NCI-H146 treated with DMSO at 0.1 percent for 48 hours (cell line): ENCODE measurements at regions not wholly inside any gene's neighbourhood (a gene's known extent, or its start where the extent isn't known, plus 50 kb on each side); places are given as distances from the start of the nearest gene placed in this dataset.

Source experiments
- DNase-seq: peaks from one replicate; lab custom pipeline; 2025; ENCODE audit not compliant: unreplicated experiment; lab: John Stamatoyannopoulos, UW

DNA sequence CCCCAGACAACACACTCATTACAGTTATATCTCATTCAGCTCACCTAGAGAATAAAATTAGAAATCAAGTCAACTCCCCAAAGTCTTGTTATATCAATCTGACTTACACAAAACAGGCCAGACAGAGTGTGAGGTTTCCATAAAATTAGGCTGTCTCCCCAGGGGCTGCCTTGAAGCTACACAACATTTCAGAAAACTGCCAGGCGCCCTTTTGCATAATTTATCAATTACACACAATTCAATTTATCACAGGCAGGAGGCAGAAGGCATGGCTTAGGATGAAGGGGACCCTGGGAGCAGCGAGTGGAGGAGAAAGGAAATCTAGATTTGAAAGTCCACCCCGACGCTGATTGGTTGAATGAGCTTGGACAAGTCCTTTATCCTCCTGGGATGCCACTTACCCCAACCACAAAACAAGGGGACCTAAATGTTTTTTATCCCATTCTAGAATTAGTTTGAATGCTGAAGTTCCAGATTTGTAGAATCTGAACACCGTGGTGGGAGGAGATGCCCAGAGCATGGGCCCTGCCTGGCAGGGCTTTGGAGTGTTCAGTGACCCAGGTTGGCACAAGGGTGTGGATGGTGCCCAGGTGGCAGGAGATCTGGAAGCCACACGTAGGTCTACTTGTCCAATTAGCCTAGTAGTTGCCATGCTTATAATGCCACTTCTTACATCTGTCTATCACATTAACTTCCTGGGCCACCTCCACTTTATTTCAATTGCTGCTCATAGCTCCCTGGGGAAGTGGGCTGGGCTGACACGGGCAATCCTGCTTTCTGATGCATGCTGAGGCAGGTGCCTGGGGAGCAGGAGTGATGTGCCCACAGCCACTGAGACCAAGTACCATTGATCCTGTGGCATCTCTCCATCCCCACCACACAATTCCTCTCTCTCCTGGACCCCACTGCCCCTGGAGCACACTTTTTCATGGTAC is 119.8 kb upstream of the TLE3 start:
- DNase-seq, result no peak

DNA sequence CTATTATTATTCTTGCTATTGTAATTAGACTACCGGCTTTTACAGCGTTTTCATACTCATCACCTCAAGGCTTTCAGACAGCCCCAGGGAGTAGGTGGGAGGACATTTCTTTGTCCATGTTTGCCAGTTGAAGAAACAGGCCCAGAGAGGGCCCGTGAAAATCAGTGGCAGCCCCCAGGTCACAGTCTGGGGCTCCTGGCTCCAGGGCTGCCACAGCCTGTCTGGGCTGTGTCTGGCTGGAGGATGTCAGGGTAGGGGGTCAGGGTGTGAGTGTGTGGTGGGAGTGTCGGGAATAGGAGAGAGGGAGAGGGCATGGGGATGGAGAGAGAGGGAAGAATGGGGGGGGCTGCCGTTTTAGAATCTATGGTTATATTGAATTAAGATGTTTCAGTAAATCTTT is 118.2 kb upstream of the TLE3 start:
- DNase-seq, result no peak

DNA sequence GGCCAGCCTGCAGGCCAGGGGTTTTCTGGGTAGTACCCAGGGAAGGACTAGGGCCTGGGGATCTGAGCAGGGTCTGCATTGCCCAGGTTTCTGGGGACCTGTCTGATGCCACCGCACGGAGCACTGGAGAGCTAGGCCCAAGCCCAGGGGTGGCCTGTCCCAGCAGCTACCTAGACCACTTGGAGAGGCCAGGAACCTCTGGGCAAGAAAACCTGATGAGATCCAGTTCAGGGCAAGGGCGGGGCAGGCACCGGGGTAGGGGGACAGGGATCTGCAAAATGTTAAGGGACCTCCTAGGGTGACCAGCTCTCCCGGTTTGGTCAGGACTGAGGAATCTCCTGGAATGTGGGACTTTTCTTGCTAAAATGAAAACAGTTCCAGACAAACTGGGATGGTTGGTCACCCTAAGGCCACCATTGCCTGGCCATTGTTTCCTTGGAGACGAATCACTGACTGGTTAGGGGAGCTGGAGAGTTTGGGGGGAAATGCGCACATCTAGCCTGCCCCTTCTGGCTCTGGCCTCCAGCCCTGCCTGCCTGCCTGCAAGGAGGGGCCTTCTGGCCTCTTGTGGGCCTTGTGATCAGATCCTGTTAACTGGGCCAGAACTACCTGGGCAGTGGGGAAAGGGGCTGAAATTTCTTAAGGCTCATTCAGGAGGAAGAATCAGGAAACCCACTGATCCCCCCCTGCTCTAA is 117.4 kb upstream of the TLE3 start:
- DNase-seq, result no peak

DNA sequence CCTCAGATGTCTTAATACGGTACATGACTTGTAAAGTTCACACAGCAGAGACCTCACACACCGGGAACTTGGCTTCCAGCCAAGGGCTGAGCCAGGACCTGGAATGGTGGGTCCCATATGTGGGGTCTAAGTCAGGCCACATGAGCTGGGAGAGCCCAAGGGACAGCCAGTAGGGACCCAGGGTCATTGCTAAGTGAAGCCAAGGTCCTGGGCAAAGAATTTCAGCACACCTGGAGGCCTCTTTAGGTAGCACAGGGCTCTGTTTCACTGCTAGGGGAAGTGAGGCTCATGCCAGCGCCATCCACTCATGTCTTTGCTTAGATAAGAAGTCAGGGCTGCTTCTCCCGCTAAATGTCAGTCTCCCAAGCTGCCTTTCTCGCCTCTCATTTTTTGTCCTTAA is 116.6 kb upstream of the TLE3 start:
- no peak for DNase-seq

DNA sequence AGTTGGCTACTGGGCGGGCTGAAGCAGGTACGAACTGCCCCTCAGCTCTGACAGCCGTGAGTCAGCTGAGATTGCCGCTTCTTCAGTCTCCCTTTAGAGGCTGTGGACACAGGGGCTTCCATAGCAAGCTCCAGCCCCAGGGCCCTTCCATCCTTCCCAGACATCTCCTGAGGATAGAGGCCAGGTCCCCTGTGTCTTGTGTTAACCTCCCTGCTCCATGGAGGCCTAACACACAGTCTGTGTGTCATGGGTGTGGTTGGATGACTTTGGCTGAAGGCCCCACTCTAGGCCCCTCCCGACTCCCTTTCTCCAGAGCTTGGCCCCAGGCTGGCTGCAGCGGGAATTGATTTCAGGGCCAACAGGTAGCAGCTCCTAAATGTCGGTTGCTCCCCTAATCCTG is 116.1 kb upstream of the TLE3 start:
- DNase-seq, result no peak

DNA sequence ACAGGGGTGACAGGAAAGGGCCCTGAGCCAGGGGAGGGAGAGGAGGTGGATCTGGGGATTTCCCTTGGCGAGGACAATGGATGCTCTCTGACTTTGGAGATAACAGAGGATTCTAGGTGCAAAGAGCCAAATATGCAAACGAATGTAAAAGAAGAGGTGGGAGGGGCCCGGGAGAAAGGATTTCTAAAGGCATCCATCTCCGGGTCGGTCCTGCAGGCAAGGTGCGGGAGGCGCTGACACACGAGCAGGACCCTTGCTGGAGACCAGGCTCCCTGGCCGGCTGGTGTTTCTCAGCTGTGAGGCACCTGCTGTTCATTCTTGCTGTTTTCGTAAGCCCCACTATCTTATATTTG is 115.2 kb upstream of the TLE3 start:
- DNase-seq, result no peak

DNA sequence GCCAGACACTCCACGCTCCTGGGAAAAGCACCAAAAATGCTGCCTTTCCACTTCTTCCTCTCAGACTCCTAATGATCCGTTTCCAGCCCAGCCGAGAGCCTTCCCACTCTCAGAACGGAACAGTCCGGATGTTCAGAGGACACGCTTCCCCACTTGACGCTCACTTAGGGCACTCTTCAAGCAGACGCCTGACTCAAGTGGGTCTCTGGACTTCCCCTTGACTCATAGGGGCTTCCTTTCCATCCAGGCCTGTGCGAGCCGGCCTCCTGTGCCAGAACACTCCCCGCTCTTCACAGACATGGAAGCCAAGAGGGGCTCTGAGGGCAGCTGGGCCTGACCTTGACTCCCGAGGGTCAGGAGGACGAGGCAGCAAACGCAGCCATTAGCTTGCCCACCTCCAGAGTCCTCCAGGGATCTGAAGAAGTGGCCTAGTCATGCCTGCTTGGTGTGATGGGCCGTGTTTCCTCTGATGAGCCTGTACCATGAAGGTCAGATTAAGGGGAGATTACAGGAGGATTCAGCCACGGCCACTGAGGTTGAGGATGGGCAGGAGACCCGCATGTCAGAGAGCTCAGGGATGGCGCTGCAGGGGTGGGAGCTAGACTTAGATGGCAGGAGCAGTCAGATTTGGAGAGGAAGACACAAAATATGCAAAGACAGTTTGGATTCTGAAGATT is 114.7 kb upstream of the TLE3 start:
- no peak for DNase-seq

DNA sequence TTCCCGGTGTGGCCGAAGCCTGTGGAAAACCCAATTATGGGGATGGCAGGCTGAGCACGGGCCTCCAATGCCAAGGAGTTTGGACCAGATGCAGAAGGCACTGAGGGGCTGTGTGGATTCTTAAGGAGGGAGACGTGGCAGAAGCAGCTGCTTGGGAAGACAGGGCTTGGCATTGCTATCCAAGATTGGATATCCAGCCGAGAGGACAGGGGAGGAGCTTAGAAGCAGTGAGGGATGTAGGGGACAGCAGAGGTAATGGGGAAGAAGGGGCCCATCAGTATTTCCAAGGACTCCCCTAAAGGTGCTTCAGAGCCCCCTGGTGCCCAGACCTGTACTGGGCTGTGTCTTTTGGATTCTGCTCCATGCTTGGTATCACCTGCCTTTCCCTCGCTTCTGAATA is 112.8 kb upstream of the TLE3 start:
- DNase-seq, result no peak

GRCh38 chr15:70210076-70210475 is 112.4 kb upstream of the TLE3 start:
- no peak for DNase-seq

GRCh38 chr15:70209499-70209898 is 111.8 kb upstream of the TLE3 start:
- DNase-seq, result no peak

- no peak for DNase-seq
Observed at GRCh38 chr15:70208332-70208731, 110.6 kb upstream of the TLE3 start.

- DNase-seq, result no peak
Observed at GRCh38 chr15:70206668-70207067, 109.0 kb upstream of the TLE3 start.

GRCh38 chr15:70204652-70205051 is 106.9 kb upstream of the TLE3 start:
- DNase-seq, result no peak

DNA sequence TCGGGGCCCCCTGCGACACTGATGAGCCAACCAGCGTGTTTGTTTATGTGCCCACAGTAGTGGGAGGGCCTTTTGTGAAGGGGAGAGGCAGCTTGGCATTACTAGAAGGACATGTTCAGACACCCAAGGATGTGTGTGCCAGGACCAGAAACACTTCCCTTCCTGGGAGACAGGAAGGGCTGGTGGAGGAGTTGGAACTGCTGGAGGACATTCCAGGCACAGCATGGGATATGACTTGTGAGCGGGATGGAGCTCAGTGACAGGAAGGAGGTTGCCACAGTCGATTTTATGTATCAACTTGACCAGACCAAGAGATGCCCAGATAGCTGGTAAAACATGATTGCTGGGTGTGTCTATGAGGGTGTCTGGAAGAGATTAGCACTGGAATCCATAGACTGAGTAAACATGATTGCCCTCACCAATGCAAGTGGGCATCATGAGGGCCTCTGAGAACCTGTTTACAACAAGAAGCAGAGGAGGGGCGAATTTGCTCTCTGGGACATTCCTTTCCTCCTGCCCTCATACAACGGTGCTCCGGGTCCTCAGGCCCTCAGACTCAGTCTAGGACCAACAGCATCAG is 106.4 kb upstream of the TLE3 start:
- no peak for DNase-seq

GRCh38 chr15:70202756-70203155 is 105.0 kb upstream of the TLE3 start:
- DNase-seq, result no peak

GRCh38 chr15:70201425-70201775 is 103.7 kb upstream of the TLE3 start:
- DNase-seq, result no peak

DNA sequence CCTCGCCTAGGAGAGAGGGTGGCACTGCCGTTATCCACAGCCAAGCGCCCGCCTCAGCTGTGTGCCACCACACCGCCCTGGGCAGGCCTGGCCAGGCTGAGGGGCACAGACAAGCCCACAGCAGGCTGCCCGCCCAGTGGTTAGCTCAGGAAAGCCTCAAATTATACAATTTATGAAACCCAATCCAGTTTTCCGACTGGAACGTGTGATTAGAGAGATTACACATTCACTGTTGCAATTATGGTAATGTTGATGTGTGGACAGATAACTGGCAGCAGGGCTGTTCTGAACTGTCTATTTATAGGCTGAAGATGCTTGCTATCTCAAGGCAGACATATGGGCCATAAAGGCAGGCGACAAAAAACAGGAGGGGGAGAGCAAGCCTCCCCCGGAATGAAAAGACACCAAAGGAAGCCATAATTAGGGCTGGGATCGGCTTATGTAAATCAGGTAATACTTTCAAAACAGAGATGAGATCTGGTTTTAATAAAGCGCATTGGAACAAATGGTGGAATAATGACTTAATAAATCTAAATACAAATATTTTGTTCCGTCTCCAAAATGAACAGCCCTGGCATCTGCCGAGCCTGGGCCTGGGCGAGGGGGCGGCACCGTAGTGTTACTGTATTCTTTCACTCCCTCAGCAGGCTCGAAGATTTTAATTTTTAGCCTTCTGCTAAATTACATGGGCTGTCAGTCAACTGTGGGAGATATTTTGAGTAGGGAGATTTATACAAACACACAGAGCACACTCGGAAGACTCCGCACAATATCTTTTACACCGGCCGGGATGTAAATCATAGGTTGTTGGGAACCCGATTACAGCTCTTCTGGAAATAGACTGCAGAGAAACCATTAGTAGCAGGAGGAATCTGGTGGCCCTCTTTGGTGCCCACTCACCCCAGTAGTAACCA is 103.1 kb upstream of the TLE3 start:
- peak; percentile 76 for DNase-seq

DNA sequence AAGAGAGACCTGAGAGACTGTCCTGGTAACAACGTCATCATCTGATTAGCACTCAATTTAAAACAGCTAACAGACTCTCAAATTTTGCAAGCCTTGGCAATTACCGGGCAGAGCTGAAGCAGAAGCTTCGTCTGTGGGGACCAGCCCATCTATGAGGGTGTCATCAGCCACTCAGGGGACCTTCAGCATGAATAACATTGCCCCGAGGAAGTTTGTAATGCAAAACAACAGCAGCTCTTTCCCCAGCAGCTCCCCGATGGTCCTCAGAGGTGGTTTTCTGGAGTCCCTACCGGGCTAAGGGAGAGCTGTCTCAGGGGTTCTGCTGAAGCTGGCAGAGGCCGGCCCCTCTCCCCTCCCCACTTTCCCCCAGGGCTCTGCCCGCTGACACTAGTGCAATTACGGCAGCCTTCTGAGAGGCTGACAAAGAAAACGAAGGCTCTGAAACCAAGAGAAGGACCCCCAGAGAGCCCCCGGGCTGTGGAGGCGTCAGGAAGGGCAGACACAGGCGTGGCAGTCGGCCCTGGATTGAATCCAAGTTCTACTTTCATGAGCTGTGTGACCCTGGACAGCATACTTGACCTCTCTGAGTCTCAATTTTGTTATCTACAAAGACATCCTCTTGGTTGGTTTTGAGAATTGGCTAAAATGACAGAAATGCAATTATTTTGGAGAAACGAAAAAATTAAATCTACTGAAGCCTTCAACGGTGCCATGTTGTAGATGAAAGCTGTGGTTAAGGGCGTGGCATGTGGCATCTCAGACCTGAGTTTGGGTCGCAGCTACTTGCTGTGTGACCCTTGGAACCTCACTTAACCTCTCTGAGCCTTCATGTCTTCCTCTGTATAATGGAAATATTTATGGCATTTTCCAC is 102.1 kb upstream of the TLE3 start:
- no peak for DNase-seq

DNA sequence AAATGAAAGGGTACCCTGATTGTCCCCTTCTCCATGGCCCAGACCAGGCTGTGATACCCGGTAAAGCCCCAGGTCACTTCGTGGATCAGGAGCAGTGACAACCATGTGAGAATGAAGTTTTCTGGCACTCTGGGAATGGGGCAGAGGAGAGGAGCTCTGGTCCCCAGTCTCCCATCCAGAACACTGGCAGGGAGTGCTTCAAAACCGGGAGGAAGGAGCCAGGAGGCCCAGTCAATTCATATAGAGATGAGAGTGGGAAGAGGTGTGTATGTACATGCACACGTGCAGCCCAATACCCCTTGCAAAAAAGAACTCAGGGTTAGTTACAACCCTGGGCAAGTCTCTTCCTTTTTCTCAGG is 101.4 kb upstream of the TLE3 start:
- no peak for DNase-seq
